NOMO-1 (cell line): ENCODE measurements at regions not wholly inside any gene's neighbourhood (a gene's known extent, or its start where the extent isn't known, plus 50 kb on each side); places are given as distances from the start of the nearest gene placed in this dataset.

Source experiments
- DNase-seq, 2 experiments: peaks; one replicate each; lab custom pipeline; 2025; ENCODE audit not compliant: unreplicated experiment in 2 of 2; lab: John Stamatoyannopoulos, UW

DNA sequence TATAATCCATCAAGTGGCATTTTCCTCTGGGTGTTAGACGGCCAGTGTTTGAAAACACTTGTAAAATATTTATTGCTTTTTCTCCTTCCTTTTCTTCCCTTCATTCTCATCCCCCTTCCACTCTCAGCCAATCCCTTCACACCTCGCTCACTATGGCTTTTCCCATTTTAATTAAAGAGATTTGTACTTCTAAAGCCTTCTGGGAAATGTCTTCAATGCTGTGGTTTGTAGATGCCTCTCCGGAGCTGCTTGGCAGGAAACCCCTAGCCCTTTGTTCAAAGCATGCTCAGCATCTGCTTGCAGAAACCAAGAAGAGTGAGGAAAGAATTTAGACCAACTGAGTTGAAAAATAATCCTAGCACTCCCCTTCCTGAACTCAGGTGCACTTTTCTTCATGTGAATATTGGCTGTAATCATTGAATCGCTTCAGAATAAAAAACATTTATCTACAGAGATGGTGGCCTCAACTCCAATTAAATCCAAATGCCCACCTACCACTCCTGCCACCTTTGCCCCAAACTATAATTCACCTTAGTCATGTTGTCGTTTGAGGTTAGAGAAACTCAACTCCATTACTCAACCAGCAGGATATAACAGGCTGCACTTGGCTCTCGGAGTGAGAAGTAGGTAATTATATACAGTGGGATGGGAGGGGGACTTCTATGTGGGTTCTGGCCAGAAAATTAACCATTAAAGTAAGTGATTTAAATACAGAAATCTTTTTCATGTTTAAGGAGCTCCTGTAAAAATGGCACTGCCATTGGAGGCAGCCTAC is 659.4 kb upstream of the CAMK1G start:
- DNase-seq: no peak

DNA sequence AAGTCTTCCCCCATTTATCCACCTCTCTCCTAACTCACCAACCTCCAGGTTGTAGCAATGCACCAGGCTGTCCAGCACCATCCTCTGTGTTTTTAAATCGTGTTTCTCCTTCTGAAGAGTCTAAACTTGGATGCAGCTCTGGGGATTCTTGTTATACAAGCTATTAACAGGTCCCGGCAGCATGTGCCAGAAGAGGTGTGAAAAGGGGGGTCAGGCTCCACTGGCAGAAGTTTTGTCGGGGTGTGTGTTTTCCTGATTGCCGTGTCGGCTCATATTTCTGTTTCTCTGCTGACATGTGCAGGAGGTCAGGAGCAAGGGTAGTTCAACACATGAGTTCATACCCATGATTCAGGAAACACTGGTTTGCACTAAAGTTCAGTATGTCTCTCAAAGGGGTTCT is 658.6 kb upstream of the CAMK1G start:
- DNase-seq: no peak

DNA sequence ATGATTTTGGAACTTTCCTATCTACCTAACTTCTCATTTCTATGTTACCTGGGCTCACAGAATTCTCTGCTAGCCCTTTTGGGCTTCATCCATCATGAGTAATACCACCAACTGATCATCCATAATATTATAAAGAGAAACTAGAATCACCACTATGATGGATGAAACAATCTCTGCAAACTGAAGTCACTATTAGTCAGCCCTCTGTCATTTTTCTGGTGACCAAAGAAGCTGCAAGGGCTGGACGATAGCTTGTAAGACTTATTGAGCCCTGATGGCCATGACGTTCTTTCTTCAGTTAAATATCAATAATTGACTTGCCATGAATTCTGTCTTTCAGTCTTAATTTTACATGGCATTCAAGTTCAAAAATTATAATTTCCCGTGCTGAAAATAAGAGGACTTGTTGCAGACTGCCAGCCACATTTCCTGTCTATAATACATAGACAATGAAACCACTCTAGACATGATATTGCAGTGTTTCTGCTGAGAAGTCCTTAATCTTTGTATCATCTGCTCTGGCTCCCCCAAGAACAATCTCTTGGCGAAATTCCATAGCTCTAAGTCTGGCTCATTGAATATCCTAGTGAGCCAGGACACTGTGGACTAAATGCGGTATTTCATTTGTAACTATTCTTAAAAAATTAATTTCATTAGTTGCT is 655.0 kb upstream of the CAMK1G start:
- no peak for DNase-seq

DNA sequence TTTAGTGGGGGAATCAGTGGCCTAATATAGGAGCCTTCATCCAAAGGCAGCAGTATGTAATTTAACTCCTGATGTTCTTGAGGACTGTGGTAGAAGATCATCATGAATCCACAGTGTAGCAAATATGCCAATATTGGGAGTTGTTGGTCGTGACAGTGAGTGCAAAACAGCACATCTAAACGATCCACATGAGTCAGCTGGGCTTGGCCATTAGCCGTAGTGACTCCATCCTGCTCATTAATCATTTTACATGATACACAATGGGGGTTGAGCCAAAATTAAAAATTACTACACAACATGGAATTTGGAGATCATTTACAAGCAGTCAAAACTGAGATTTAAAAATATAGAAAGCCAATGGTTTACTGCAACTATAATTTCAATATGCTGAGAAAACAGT is 653.9 kb upstream of the CAMK1G start:
- DNase-seq: no peak

DNA sequence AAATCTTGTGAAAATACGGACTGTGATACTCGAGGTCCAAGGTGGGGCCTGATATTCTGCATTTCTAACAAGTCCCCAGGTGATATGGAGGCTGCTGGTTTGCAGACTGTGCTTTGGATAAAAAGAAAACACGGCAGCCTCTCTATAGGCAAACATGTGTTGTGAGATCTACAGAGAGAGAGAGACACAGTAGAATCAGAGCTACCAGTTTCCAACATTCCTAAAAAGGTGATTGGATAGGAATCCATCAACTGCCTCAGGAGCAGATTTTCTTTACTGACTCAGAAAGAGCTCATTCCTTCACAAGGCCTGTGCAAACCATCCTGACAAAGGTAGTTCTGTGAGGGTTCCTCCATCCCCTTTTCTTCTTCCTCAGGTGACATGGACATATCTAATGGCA is 651.6 kb upstream of the CAMK1G start:
- DNase-seq: no peak

DNA sequence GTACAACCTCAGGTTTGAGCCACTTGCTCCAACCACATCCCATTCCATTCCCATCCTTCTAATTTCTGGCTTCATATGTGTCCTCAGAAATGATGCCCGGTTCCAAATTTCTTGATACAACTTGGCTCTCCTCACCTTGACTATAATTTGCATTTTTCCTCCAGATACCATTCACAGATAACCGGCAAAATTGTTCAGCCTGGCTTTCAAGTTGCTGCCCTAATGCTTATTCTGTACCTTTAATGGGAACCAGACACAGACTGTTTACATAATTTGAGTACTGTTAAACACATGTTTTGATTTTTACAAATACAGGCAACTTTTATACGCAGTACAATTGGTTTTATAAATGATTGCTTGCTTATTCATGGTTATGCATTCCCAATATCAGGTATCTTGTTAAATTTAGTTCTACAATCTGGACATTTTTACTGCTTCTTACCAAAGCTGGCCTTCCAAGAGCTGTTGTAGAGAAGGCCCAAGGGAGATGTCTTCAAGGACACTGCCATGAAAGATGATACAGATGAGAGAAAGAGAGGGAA is 649.5 kb upstream of the CAMK1G start:
- DNase-seq: no peak

DNA sequence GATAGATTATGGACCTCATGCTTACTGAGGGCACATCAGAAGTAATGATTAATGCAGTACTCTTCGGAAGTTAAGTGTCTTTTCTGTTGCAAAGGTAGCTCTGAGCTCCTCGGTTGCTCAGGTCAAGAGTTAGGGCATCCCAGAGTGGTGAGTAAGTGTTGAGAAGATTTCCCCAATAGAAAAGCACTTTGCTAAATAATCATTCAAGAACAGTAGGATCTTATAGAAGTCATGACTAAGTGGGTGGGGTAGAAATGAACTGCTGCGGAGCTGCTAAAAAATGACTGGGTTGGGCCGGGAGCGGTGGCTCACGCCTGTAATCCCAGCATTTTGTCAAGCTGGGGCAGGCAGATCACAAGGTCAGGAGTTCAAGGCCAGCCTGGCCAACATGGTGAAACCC is 648.6 kb upstream of the CAMK1G start:
- no peak for DNase-seq

DNA sequence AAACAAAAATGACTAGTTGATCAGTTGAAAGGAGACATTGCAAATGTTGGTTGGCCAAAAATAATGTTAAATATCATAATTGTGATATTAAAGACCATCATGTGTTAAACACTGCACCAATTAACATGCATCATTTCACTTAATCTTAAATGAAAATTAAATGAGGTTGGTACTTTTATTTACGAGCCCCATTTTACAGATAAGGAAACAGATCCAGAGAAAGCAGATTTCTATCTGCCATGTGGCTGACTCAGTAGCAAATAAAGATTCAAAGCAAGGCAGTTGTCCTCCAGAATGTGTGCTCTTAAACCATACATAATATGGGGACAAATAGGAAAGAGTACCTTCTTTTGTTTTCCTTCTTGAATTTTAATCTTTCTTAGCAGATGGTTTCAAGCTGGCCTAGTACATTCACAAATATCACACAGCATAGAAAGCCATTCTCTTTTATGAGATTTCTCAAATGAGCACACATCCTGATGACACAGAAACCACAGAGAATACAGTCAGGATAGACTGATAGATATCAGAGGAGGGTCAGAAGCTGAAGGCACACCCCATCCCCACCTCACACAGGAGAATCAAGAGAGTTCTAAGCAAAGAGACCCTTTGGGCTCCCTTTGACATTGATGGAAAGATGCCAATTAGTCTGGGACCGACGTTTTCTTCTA is 647.9 kb upstream of the CAMK1G start:
- DNase-seq: no peak

DNA sequence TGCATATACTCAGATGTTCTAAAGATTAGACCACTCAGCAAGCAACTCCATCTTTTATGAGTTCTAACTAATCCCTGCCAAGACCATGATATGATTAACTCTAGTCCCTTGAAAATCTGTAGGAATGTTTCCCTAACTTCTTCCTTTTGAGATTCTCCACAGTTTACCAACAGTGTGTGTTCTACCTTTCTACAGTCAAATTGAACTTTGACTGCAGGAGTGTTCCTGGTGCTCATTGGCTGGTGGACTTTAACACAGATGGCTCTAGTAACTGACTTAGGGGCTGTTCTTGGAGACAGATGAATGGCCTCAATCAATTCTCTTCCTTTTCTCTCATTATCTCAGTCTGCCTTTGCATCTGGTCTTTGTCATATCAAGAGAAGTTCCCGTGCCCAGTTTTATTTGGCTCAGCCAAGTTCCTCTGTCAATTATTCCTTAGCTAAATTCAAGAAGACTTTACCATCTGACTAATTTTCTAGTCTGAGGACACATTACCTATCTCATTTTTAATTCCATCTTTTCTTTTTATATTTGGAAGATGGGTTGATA is 643.9 kb upstream of the CAMK1G start:
- DNase-seq: no peak

DNA sequence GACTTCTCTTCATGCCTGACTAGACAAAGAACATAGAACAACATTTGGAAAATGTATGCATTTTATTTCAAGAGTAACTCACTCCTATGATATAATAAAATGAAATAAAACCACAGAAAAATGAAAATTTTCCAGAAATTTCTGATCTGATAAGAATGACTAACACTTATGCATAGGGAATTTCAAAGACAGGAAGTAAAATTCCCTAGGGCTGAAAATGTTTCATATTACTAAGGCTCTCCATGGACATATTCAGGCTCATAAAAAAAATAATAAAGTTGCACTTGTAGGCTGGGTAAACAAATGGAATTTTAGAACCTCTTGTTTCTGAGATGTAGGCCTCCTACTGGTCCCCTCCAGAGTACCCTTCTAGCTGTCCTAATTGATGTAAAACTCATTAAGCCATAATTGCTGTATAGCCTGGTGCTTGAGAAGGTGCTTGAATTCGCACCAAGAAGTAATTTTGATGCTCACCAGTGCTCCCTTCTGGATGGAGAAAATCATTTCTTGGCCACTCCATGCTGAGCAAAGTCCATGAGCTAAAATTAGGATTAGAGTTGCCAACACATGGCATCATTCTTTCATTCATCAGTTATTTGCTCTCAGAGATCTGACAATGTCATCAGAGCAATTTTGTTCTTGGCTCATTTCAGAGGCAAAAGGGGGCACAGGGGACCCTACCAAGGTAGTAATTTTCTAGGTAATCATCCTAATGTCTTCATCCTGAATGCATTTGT is 641.0 kb upstream of the CAMK1G start:
- no peak for DNase-seq

DNA sequence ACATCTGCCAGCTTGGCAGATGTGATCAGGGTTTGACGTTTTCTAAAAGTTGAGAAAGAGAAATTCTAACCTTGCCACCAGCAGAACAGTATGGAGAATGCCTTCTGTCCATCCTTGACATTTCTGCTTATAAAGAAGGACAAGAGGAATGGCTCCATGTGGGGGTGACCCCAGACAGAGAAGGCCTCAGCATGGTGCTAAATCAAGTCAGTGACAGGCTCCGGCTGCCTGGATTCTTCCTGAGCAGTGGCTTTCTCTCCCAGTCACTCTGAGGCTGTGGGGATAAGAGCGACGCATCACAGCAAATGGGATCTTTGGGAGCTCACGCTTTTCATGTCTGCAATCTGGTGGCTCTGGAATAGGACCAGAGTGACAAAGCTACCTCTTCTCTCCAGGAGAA is 640.2 kb upstream of the CAMK1G start:
- DNase-seq: no peak

DNA sequence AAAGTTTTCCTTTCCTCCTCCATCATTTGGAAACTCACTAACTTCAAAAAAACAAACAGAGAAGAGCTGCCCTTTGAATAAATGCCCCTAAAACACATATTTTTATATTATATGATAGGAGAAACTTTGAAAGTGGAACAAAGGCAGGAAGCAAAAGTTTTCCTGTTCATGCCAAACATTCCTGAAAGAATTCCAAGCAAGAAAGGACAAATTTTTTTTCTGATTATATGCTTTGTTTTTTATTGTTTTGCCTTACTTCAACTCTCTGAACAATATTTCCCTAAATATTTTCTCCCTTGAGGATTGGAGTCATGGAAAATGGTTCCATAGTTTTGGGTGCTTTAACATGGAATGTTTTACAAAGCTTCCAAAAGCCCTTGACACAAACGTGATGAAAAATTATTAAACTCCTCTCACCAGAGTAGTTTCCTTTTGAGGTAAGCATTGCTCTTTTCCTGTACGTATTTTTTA is 638.5 kb upstream of the CAMK1G start:
- no peak for DNase-seq

DNA sequence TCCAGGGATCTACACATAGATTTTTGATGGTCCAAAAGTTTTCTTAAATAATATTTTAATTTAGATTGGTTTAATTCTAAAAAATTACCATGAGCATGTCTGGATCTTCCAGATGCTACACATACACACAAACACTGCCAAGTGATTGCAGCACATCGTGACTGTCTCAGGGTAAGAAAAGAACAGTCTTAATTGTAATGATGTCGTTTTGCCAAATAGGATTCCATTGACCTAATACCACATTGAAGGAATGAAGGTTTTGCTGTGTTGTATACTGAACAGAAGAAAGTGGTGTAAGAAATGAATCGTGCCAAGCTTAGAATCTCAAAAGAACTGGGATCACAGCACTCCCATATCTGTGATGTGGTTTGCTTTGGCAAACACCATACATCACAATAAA is 633.3 kb upstream of the CAMK1G start:
- no peak for DNase-seq

DNA sequence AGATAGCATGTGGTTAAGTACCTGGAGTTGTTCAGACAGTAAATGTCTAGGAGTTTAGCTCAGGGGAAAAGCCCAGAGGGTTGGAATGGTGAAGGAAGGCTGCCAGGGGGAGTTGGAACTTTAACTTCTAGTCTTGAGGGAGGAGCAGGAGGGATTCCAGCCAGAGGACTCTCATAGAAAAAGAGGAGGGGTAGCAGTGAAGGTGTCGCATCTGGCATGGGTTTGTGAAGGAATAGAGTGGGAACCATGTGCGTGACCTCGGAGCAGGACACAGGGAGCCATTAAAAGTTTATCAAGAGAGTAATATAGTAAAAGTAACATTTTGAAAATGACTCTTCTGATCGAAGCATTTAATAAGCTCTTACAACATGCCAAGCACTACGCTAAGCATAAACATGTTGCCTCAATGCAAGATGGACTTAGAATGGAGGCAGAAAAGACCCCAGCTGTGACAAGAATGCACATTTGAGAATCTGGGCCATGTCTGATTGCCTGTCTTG is 632.4 kb upstream of the CAMK1G start:
- no peak for DNase-seq

DNA sequence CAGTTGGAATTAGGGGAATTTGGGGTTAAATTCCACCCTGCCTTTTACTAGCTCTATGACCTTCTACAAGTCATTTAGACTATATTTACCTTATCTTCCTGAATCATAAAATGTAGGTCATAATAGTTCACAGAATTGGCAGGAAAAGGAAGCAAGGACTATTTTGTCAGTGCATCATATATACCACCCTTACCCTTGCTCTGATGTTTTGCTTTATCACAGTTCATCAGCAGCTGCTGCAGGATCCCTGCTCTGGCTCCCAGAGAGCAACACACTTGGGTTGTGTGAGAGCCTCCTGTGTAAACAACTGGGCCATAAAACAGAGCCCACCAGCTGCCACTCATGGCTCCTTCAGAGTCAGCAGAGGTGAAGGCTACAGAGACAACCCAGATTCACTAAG is 631.6 kb upstream of the CAMK1G start:
- no peak for DNase-seq

DNA sequence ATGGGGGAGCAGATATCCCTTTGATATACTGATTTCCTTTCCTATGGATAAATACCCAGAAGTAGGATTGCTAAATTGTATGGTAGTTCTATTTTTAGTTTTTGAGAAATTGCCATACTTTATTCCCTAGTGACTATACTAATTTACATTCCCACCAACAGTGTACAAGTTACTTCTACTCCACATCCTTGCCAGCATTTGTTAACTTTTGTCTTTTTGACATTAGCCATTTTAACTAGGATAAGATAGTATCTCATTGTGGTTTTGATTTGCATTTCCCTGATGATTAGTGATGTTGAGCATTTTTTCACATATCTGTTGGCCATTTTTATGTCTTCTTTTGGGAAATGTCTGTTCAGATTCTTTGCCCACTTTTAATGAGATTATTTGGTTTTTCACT is 620.6 kb upstream of the CAMK1G start:
- DNase-seq: no peak

DNA sequence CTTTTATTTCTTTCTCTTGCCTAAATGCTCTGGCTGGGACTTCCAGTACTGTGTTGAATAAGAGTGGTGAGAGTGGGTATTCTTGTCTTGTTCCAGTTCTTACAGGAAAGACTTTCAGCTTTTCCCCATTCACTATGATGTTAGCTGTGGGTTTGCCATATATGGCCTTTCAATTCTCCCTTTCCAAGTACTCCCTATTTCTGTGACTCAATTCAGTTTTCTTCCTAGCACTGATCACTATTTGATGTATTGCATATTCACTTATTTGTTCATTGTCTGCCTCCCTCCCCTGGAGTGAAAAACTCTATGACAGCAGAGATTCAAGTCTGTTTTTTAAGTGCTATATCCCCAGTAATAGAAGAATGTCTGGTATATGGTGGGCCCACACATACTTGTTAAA is 618.2 kb upstream of the CAMK1G start:
- no peak for DNase-seq

DNA sequence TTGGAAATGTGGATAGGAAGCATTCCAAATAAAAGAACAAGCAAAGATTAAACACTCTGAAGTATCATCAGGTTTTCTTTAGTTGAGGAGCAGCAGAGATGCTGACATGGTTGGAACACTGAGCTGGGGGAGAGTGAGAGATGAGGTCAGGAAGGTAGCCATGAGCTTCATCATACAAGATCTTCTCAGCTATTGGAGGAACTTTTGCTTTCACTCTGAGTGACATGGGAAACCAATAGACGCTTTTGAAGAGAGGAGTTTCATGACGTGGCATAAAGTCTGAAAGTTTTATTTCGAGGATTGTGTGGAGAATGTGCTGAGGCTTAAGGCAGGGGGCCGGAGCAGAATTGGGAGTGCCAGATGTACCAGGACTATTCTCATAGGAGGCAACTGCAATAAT is 616.2 kb upstream of the CAMK1G start:
- DNase-seq: no peak

DNA sequence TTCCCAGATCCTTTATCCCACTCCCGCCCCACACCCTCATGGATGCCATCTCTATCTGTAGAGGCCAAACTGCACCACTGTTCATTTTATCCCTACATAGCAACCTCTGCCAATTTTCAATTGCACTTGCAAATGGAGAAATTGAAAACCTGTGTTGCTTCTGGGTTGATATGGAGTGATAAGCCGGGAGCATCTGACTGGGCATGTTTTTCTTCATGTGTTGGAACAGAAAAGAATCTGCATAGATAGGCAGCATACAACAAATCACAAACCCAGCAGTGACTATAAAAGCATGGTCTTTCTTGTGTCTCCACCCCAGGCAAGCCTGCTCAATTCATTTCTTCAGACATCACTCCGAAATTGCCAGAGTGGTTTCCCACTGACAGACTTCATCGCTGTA is 608.8 kb upstream of the CAMK1G start:
- DNase-seq: no peak

DNA sequence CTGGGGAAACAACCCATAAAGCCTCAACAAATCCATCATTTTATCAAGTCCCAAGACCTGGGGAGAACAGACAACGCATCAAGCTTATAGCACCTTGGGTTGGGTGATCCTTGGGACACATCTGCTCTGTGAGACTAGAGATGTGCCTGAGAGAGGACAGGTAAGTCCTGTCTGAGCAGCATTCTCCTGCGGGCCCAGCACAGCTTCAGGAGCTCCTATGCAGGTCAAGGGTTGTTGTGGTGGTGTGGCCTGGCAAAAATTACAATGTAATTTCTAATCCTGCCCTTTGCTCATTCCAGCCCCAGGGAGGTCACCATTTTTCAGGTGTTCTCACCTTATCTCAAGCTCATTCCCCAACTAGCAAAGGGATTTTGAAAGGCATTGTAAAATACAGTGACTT is 608.1 kb upstream of the CAMK1G start:
- DNase-seq: no peak

DNA sequence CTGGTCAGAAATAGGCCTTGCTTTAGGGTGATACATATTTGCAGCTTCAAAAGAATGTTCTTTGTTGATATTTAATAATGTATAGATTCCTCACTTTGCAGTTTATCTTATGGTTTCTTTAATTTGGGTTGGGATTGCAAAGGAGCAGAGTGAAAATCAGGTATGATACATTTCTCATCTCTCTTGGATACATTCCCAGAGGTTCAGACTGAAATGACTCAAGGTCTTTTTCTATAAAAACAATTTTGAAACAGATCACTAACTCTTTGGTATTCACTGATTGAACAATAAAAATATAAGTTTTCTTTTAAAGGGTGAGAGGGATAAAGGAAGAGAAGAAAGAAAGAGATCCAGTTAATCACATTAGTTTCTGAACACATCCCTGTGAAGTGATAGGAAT is 606.5 kb upstream of the CAMK1G start:
- no peak for DNase-seq
